GM03348 (cell line): ENCODE measurements at regions not wholly inside any gene's neighbourhood (a gene's known extent, or its start where the extent isn't known, plus 50 kb on each side); places are given as distances from the start of the nearest gene placed in this dataset.
"Not testable (repeated sequence)": the region's sequence is repeated elsewhere in the genome, so short reads cannot be mapped to it uniquely, and the experiment has no call there.

Experiments
- DNase-seq: peaks from one replicate; pipeline ENCODE4 v3.0.0; 2012; ENCODE audit warnings: low spot score

- DNase-seq: no peak
These were observed 442.0 kb upstream of the RUNX1 start for GRCh38 chr21:35491114-35491513.

GRCh38 chr21:35489389-35489980 is 440.4 kb upstream of the RUNX1 start:
- DNase-seq: no peak

DNA sequence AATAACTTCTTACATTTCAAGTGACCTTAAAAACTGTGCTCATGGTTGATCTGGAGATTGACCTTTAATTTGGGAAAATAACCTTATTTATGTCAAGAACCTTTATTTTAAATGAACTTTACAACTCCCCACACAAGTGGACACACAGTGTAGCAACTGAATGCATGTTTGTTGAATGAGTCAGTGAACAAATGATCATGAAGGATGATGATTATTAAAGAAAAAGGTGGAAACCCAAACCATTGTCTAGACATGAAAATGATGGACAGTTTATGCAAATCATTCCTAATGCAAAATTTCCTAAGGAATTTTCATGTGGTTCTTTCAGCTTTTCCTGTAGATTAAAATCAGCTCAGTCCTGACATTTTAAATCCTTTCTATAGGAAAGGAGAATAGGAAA is 439.8 kb upstream of the RUNX1 start:
- peak; percentile 44 for DNase-seq

- no peak for DNase-seq
These were observed 436.3 kb upstream of the RUNX1 start for GRCh38 chr21:35485364-35485763.

DNA sequence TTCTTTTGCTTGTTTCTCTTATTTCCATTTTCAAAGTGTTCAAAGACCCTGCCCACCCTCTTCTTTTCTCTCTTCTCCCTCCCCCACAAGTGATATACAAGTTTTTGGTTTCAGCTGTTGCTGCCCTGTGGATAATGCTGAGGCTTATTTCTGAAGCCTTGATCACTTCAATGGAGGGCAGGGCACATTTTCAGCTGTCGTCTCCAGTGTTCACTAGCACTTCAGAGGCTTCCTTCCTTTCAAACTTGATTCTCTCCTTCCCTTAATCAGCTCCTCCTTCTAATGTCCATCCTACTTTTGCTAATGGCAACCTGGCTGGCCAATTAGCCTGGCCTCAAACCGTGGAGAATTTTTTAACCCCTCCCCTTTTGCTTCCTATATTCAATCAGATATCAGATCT is 435.7 kb upstream of the RUNX1 start:
- no peak for DNase-seq

DNA sequence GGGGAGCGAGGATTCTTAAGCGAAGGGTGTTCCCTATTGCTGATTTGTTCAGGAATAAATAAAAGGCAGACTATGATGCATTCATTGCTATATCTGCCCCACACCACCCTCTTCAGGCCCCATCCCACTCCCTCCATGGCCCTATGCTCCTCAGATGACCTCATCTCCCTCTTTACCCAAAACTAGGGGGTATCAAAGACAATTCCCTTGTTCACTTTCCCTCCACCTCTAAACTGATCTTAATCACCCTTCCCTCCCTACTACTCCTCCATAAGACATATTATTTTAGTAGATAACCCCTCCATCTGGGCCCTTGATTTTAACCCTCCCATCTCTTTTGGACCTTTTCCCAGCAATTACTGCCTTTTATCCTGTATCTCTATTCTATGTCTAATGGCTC is 434.9 kb upstream of the RUNX1 start:
- DNase-seq: no peak

- DNase-seq: no peak
These were observed 434.0 kb upstream of the RUNX1 start for GRCh38 chr21:35482933-35483662.

DNA sequence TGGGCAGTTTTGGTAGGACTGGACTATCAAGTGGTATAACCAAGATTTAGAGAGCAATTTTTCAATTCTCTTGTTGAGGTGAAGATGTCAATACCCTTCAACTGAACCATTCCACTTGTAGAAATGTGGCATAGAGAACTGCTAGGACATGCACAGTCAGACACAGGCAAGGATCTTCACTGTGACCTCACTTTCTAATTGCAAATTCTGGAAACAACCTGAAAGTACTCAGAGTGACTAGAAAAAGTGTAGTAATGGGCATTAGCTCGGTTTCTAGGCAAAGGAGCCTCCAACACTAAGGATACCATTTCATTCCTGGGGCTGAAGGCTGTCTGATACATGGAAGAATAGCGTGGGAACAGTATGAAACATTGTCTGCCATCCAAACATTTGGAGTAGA is 433.0 kb upstream of the RUNX1 start:
- no peak for DNase-seq

GRCh38 chr21:35481005-35481404 is 431.9 kb upstream of the RUNX1 start:
- no peak for DNase-seq

DNA sequence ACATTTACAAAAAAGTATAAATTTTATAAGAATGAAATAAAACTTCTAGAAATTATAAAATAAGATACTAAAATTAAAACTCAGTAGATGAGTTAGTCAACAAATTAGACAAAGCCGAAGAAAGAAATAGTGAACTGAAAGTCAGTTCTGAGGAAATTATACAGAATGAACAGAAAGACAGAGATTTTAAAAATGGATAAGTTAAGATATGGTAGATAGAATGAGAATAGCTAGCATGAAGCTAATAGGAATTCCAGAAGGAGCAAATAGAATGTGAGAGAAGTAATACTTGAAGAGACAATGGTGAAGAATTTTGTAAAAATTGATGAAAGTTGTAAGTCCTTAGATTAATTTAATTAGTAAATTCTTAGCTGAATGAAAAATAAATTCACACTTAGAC is 430.4 kb upstream of the RUNX1 start:
- no peak for DNase-seq

- no peak for DNase-seq
These were observed 430.0 kb upstream of the RUNX1 start for GRCh38 chr21:35479065-35479448.

GRCh38 chr21:35478161-35479064 is 429.3 kb upstream of the RUNX1 start:
- DNase-seq: no peak

GRCh38 chr21:35477622-35478021 is 428.5 kb upstream of the RUNX1 start:
- DNase-seq: no peak

GRCh38 chr21:35476621-35477395 is 427.7 kb upstream of the RUNX1 start:
- peak; percentile 40 for DNase-seq

DNA sequence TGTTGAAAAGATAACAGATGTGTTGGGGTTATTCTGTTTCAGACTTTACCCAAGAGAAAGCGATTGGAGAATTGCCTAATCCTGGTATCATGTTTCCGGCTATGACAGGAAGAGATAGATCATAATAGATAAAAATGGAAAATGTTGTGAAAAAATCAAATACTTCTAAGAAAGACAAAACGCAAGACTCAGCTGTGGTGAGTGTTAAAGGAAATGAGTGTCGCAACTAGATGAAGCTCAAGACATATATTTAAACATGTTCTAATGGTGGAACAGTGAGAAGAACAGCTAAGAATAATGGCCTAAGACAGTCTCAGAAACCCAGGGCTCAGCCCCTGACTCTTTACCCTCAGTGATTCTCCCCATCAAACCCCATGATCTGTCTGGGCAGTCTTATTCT is 426.7 kb upstream of the RUNX1 start:
- DNase-seq: peak; percentile 37

GRCh38 chr21:35475009-35475408 is 425.9 kb upstream of the RUNX1 start:
- DNase-seq: peak; percentile 23

GRCh38 chr21:35473496-35473895 is 424.4 kb upstream of the RUNX1 start:
- no peak for DNase-seq

GRCh38 chr21:35470522-35470921 is 421.4 kb upstream of the RUNX1 start:
- DNase-seq: no peak

GRCh38 chr21:35469498-35469897 is 420.4 kb upstream of the RUNX1 start:
- peak; percentile 52 for DNase-seq

- peak; percentile 17 for DNase-seq
These were observed 419.9 kb upstream of the RUNX1 start for GRCh38 chr21:35468991-35469390.

GRCh38 chr21:35467566-35467965 is 418.5 kb upstream of the RUNX1 start:
- peak; percentile 24 for DNase-seq

DNA sequence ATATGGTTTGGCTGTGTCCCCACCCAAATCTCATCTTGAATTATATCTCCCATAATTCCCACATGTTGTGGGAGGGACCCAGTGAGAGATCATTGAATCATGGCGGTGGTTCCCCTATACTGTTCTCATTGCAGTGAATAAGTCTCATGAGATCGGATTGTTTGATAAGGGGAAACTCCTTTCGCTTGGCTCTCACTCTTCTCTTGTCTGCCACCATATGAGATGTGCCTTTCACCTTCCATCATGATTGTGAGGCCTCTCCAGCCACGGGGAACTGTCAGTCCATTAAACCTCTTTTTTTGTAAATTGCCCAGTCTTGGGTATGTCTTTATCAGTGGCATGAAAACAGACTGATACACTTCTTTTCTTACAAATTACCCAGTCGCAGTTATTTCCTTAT is 417.6 kb upstream of the RUNX1 start:
- DNase-seq: not testable (repeated sequence)
